ENCODE measurements at regions not wholly inside any gene's neighbourhood (a gene's known extent, or its start where the extent isn't known, plus 50 kb on each side); places are given as distances from the start of the nearest gene placed in this dataset.

DNA sequence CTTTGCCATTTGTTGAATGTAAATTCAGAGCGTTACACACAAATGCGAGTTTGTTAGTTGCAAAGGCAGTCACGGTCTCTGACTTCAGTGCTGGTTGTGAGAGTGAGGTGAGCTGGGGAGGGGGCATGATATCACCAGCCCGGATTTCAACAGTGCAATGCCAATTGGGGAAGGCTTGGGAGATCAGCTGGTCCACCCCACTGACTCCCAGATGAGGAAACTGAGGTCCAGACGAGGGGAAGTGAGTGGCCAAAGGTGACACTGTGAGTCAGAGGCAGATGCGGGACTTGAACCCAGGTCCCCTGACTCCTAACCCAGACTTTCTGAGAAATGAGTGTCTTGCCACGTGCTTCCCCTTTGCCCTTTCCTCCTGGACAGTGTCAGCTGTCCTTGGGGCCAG is 62.1 kb downstream of the CEBPB start:
- Mint-ChIP-seq H3K27ac (no peak overlapping the region), H3K27me3 (no peaks in the 10 kb centered on the region), H3K4me3 (no peak overlapping the region), H3K36me3 (ENCODE audit: low read depth) (no peaks in the 10 kb centered on the region), H3K9me3 (no peaks in the 10 kb centered on the region), H3K4me1 (ENCODE audit: low read depth) (no peaks in the 10 kb centered on the region)
- ChIA-PET POLR2A (interaction anchor here (0.8 kb wide), 1 partner anchor 263 kb away, joined by 3 read pairs; no protein-coding TSS in a partner anchor), CTCF (no interaction called here)
- intact Hi-C loops (cut with micrococcal nuclease) = no loop called here
- TF ChIP-seq CTCF (IDR thresholded peaks at IDR 0.05) = no peak
- ATAC-seq = no peak
- DNase-seq = no peak

DNA sequence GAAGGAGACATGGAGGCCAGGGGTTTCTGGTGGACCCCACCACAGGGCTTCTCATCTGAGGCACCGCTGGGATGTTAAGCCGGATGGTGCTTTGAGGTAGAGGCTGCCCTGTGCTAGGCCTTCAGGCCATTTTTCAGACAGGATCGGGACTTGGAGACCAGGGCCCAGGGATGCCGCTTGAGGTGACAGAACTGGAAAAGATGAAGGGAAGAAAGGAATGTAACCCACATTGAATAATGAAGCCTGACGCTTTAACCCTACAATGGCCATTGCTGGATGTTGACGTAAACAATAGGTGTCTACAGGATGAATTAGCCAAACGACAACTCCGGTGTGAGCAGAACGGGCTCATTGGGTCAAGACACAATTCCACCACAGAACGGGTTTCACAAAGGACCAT is 62.5 kb downstream of the CEBPB start:
- H3K27ac Mint-ChIP-seq = no peak overlapping the region
- ChIA-PET POLR2A (interaction anchor here (0.8 kb wide), 1 partner anchor 263 kb away, joined by 3 read pairs; no protein-coding TSS in a partner anchor), CTCF (no interaction called here)
- TF ChIP-seq CTCF (IDR thresholded peaks at IDR 0.05) = no peak
- DNase-seq (no peak), ATAC-seq (no peak)
- intact Hi-C loops (cut with micrococcal nuclease) = no loop called here
- no peaks in the 10 kb centered on the region for H3K36me3 Mint-ChIP-seq (ENCODE audit: low read depth)
- H3K27me3 Mint-ChIP-seq = no peaks in the 10 kb centered on the region
- no peak overlapping the region for H3K4me3 Mint-ChIP-seq
- H3K9me3 Mint-ChIP-seq = no peaks in the 10 kb centered on the region
- H3K4me1 Mint-ChIP-seq (ENCODE audit: low read depth) = no peaks in the 10 kb centered on the region

- no peaks in the 10 kb centered on the region for H3K36me3 Mint-ChIP-seq (ENCODE audit: low read depth)
- TF ChIP-seq CTCF (IDR thresholded peaks at IDR 0.05) = no peak
- no peak for ATAC-seq
- H3K4me1 Mint-ChIP-seq (ENCODE audit: low read depth) = no peaks in the 10 kb centered on the region
- no peak overlapping the region for H3K4me3 Mint-ChIP-seq
- ChIA-PET POLR2A (no interaction called here), CTCF (interaction anchor here (1.0 to 1.1 kb wide), 2 partner anchors 69 to 210 kb away, joined by 3 read pairs; no protein-coding TSS in a partner anchor)
- intact Hi-C loops (cut with micrococcal nuclease) = no loop called here
- H3K27me3 Mint-ChIP-seq = no peaks in the 10 kb centered on the region
- no peaks in the 10 kb centered on the region for H3K9me3 Mint-ChIP-seq
- DNase-seq = no peak
- H3K27ac Mint-ChIP-seq = no peak overlapping the region
These were observed 63.9 kb downstream of the CEBPB start for GRCh38 chr20:50254466-50255079.

GRCh38 chr20:50256577-50256976 is 65.9 kb downstream of the CEBPB start:
- Mint-ChIP-seq H3K4me1 (ENCODE audit: low read depth) (peaks cover 10% of the 10 kb centered on the region), H3K27ac (no peak overlapping the region), H3K9me3 (no peaks in the 10 kb centered on the region), H3K4me3 (no peak overlapping the region), H3K27me3 (no peaks in the 10 kb centered on the region), H3K36me3 (ENCODE audit: low read depth) (no peaks in the 10 kb centered on the region)
- DNase-seq = no peak
- no peak for TF ChIP-seq CTCF (IDR thresholded peaks at IDR 0.05)
- ATAC-seq = no peak
- CTCF ChIA-PET = interaction anchor here (1.1 kb wide), 1 partner anchor 9 kb away, joined by 3 read pairs; no protein-coding TSS in a partner anchor
- intact Hi-C loops (cut with micrococcal nuclease) = no loop called here
- POLR2A ChIA-PET = interaction anchor here (1.1 kb wide), 1 partner anchor 65 kb away, joined by 3 read pairs; no protein-coding TSS in a partner anchor

DNA sequence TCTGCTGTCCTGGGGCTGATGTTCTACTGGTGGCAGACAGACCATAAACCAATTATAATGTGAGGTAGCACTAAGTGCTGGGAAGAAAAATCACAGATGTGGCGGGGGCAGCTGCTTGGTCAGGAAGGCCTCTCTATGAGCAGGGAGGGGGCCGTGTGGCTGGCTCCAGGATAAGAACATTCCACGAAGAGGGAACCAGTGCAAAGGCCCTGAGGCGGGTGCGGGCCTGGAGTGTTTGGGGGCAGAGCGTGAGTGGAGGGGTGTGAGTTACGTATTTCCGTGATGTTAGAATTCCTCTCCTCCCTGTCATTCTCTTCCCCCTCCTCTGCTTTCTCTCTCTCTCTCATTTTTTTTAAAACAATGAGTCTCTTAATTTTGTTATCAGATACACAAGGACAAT is 67.2 kb downstream of the CEBPB start:
- Mint-ChIP-seq H3K4me3 (no peak overlapping the region), H3K4me1 (ENCODE audit: low read depth) (peaks cover 10% of the 10 kb centered on the region), H3K9me3 (no peaks in the 10 kb centered on the region), H3K27ac (no peak overlapping the region), H3K27me3 (no peaks in the 10 kb centered on the region), H3K36me3 (ENCODE audit: low read depth) (no peaks in the 10 kb centered on the region)
- TF ChIP-seq CTCF (IDR thresholded peaks at IDR 0.05) = no peak
- DNase-seq = no peak
- ChIA-PET POLR2A (no interaction called here), CTCF (no interaction called here)
- intact Hi-C loops (cut with micrococcal nuclease) = no loop called here
- no peak for ATAC-seq
